SIG-M5 (cell line): ENCODE measurements at regions not wholly inside any gene's neighbourhood (a gene's known extent, or its start where the extent isn't known, plus 50 kb on each side); places are given as distances from the start of the nearest gene placed in this dataset.
"Not testable (repeated sequence)": the region's sequence is repeated elsewhere in the genome, so short reads cannot be mapped to it uniquely, and the experiment has no call there.

Experiments used
- DNase-seq: peaks from one replicate; lab custom pipeline; 2025; lab: John Stamatoyannopoulos, UW

DNA sequence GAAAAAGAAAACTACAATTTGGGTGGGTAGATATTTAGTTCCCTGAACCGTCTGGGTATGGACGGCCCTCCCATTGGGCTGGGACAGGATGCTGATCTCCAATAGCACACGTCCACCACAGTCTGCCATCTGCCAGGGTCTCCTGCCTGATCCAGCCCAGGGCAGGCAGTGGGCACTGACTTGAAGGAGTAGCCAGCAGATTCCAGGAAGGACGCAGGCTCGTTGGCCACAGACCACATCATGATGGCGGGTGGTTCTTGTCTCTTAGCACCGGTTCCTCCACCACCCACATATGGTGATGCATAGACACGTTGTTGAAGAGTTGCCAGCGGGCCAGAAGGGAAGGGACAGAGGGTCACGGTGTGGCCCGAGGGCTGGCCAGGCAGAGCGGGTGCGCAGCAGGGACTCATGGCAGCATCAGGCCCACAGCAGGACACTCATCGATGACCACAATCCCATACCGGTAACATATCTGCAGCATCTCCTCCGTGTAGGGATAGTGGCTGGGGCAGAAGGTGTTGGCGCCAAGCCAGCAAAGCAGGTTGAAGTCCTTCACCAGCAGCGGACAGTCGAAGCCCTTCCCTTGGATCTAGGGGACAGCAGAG, 155.8 kb upstream of the FAM174A start:
- not testable (repeated sequence) for DNase-seq

DNA sequence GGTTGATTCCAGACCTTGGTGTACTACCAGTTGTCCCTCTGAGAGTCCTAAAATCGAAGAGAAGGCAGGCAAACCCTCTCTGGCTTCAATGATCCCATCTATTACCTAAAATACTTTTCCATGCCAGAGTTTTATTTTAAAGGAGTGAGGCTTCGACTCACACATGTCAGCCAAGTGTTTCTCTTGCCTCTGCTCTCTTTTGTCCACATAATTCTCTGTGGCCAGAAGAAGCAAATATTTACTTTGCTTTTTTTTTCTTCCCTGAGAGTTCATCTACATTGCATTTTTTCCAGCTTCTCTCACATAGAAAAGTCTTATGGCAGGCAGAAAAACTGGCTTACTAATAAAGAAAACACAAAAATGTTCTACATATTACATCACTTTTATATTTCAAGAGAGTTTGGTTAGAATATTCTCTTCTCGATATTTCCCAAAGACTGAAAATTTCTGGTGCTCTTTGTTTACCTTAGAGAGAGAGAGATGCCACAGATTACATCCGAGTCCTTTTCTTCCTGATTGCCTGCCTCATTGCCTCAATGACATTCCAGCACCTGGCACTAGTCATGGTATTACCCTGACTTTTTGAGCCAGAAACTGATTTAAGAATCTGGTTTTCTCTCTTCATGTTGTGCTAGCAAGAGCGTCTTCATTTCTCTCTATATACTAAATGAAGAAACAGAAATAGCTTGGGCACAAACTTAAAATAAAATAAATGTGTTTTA, 170.3 kb upstream of the FAM174A start:
- not testable (repeated sequence) for DNase-seq

GRCh38 chr5:100364343-100364742, 170.8 kb upstream of the FAM174A start:
- not testable (repeated sequence) for DNase-seq

- not testable (repeated sequence) for DNase-seq
Measured at GRCh38 chr5:100359998-100360397, 175.2 kb upstream of the FAM174A start.

DNA sequence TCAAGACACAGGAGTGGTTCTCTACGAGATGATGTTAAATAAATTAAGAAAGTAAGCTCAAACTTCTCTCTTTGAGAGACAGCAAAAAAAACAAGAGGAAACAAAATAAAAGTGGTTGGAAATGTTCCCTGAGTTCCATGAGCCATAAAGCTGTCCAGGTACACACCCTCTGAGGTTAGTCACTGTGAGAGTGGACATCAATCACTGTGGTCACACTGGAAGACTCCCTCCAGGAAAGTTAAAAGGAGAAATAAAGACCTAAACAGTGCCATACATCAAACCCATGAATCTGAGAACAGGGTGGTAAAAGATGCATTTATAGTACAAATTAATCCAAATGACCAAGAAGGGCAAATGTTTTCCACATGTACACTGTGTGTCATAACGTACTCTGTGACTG, 188.9 kb upstream of the FAM174A start:
- not testable (repeated sequence) for DNase-seq

- DNase-seq, result not testable (repeated sequence)
Measured at GRCh38 chr5:100341485-100341884, 193.7 kb upstream of the FAM174A start.

DNA sequence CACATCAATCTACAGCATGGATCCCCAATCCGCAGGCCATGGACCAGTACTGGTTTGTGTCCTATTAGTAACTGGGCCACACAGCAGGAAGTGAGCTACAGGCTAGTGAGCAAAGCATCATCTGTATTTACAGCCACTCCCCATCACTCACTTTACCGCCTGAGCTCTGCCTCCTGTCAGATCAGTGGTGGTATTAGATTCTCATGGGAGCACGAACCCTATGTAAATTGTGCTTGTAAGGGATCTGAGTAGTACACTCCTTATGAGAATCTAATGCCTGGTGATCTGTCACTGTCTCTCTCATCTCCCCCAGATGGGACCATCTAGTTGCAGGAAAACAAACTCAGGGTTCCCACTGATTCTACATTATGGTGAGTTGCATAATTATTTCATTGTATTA, 212.7 kb upstream of the FAM174A start:
- DNase-seq, result no peak

GRCh38 chr5:100319885-100320284, 215.3 kb upstream of the FAM174A start:
- DNase-seq, result no peak

DNA sequence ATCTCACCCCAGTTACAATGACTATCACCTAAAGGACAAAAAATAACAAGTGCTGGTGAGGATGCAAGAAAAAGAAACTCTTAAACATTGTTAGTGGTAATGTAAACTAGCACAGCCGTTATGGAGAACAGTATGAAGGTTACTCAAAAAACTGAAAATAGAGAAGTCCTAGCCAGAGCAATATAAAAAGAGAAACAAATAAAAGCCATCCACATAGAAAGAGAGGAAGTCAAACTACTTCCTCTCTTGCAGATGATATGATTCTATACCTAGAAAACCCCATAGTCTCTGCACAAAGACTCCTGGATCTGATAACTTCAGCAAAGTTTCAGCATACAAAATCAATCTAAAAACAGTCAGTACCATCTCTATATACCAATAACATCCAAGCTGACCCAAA, 221.5 kb upstream of the FAM174A start:
- peak; percentile 16 for DNase-seq

GRCh38 chr5:100311806-100312205, 223.4 kb upstream of the FAM174A start:
- no peak for DNase-seq

- no peak for DNase-seq
Measured at GRCh38 chr5:100306000-100306399, 229.2 kb upstream of the FAM174A start.

DNA sequence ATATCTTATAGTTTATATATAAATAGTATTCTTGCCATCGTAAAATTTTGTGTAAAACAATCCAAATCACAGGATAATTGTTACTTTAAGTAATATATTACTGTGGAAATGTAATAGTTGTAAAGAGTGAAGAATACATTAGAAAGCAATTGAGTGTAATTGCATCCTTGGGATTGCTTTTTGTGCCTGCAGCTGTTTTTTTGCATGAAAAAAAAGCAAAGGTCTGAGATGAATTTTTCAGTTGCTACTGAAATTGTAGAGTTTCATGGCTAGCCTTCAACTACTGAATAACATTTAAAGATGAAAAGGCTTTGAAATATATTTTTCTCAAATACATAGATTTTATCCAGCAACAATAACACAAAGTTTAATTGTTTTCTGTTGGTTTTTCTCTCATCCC, 232.0 kb upstream of the FAM174A start:
- DNase-seq, result no peak

GRCh38 chr5:100299261-100299660, 235.9 kb upstream of the FAM174A start:
- no peak for DNase-seq

- DNase-seq, result no peak
Measured at GRCh38 chr5:100276071-100276470, 259.1 kb upstream of the FAM174A start.

- no peak for DNase-seq
Measured at GRCh38 chr5:100275631-100276030, 259.5 kb upstream of the FAM174A start.

DNA sequence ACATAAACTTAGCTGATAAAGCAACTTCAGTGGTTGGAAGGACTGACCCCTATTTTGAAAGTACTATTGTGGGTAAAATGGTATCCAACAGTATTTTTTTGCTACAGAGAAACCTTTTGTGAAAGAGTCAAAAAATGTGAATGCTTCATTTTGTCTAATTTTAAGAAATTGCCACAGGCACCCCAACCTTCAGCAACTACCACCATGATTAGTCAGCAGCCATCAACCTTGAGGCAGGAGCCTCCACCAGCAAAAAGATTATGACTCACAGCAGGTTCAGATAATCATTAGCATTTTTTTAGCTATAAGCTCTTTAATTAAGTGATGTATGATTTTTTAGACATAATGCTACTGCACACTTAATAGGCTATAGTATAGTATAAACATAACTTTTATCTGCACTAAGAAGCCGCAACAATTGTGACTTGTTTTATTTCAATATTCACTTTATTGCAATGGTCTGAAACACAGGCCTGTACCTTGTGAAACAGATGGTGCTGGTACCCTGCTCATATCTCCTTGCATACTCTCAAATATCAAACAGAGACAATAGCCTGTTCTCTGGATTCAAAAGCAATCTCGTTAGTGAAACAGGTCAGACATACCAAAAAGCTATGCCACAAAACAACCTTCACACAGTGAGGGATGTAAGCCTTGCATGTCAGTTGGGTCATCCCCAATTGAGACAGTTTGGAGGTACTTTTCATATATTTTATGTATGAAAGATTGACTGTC, 261.2 kb upstream of the FAM174A start:
- no peak for DNase-seq

DNA sequence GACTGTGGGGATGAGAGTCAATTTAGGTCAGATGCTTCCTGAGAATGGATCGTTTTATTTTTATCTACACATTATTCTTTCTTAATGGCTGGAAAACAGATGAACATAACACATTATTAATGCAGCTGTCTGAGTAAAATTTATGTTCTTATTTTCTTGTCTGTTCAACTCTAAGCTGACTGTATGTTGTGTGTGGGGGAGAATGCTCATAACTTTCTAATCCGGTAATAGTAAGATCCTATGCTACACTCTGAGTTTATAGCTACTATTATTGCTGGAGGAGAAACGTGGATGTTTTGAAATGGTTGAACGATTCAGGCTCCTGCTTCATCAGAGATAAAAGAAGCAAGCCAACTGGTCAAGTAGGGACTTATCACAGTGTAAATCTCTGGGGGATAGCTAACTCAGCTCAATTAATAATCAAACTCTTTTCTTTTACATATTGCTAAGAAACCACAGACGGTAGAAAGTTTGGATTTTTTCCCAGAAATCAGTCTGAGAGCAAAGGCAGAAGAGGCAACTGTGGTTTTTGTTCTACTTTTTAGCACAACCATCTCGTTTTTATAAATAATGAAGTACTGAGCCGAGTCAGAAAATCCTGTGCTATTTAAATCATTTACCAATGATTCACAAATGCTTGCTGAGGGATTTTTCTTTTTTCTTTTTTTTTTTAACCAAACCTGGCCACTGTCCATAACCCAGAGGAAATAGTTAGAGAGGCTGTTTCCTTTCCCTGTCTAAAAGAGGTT, 265.0 kb upstream of the FAM174A start:
- no peak for DNase-seq

- DNase-seq, result no peak
Measured at GRCh38 chr5:100260968-100261367, 274.2 kb upstream of the FAM174A start.

DNA sequence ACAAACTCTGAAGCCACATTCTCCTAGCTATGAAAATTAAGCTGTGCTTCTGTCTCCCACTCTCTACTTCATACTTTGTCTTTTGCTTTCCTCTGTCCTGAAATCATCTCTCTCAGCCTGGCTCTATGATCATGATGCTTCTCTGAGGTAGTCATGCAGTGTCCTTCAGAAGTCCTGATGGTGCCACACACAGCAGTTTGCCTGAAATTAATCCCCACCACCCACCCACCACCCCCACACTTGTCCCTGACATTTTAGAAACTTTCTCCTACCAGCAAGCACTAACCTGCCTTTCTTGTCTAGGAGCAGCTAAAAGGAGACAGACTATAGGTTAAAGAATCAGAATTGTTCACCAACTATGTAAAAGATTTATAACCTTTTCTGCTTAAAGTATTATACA, 282.2 kb upstream of the FAM174A start:
- DNase-seq, result no peak

DNA sequence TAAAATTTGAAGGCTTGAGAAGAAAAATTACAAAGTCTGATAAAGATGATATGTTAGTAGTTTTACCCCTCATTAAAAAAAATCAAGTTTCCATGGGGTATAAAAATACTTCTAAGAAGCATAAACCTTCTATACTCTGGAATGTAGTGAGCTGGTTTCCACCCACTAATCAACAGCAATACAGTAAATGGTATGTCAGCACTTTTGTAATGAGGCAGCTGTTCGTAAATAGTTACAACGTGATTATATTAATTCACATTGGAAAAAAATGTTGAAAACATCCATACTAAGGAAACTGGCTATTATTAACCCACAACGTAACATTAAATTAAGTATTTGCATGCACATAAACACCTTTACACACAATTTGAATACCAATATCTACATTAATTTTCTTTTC, 283.1 kb upstream of the FAM174A start:
- no peak for DNase-seq

- DNase-seq, result no peak
Measured at GRCh38 chr5:100249884-100250269, 285.3 kb upstream of the FAM174A start.

- DNase-seq, result no peak
Measured at GRCh38 chr5:100249211-100249883, 285.8 kb upstream of the FAM174A start.
